ENCODE measurements at regions not wholly inside any gene's neighbourhood (a gene's known extent, or its start where the extent isn't known, plus 50 kb on each side); places are given as distances from the start of the nearest gene placed in this dataset.
"Not testable (repeated sequence)": the region's sequence is repeated elsewhere in the genome, so short reads cannot be mapped to it uniquely, and the experiment has no call there.

- no peak overlapping the region for H3K27ac Mint-ChIP-seq
- H3K4me3 Mint-ChIP-seq: no peak overlapping the region
- H3K4me1 Mint-ChIP-seq: no peaks in the 10 kb centered on the region
- no peaks in the 10 kb centered on the region for H3K36me3 Mint-ChIP-seq
- H3K9me3 Mint-ChIP-seq: peaks cover 0 to 4% (median 3%) of the 10 kb centered on the region in 3 donors
- no peaks in the 10 kb centered on the region for H3K27me3 Mint-ChIP-seq
Measured at GRCh38 chr4:64721106-64721505, 311.9 kb upstream of the TECRL start.

GRCh38 chr4:64718091-64718490 is 308.8 kb upstream of the TECRL start:
- peaks cover 0 to 4% (median 0%) of the 10 kb centered on the region in 3 donors for H3K9me3 Mint-ChIP-seq
- no peaks in the 10 kb centered on the region for H3K4me1 Mint-ChIP-seq
- no peak overlapping the region for H3K27ac Mint-ChIP-seq
- no peaks in the 10 kb centered on the region for H3K36me3 Mint-ChIP-seq
- no peak overlapping the region for H3K4me3 Mint-ChIP-seq
- no peaks in the 10 kb centered on the region for H3K27me3 Mint-ChIP-seq

- Mint-ChIP-seq H3K4me1 (no peaks in the 10 kb centered on the region), H3K36me3 (no peaks in the 10 kb centered on the region), H3K4me3 (no peak overlapping the region), H3K27ac (no peak overlapping the region), H3K27me3 (no peaks in the 10 kb centered on the region), H3K9me3 (no peaks in the 10 kb centered on the region)
Measured at GRCh38 chr4:64715741-64716140, 306.5 kb upstream of the TECRL start.

DNA sequence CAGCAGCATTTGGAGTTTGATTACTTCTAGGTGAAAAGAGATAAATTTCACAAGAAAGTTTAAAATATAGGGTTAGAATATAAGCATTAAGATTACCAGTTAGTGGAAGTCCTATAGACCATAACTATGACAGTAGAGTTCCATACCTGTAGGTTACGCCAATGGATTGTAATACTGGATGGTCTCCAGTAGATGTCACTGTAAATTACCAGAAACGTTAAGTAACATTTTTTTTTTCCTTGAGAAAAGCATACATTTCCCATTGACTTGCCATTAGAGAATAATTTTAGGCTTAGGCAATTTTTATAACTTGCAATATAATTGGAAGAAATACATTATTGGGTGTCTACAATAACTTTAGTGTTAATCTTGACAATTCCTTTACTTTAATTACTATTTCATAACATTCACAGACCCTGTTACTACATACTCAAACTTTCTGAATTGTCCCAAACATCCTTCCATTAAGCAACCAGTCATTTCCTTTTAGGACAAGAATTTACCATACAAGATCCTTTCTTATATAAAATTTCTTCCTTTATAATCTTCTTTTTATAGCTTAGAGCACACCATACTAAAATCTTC is 304.1 kb upstream of the TECRL start:
- H3K27me3 Mint-ChIP-seq: no peaks in the 10 kb centered on the region
- H3K9me3 Mint-ChIP-seq: no peaks in the 10 kb centered on the region
- H3K4me1 Mint-ChIP-seq: no peaks in the 10 kb centered on the region
- no peak overlapping the region for H3K27ac Mint-ChIP-seq
- no peaks in the 10 kb centered on the region for H3K36me3 Mint-ChIP-seq
- no peak overlapping the region for H3K4me3 Mint-ChIP-seq

- H3K36me3 Mint-ChIP-seq: no peaks in the 10 kb centered on the region
- H3K27ac Mint-ChIP-seq: no peak overlapping the region
- no peaks in the 10 kb centered on the region for H3K4me1 Mint-ChIP-seq
- H3K9me3 Mint-ChIP-seq: no peaks in the 10 kb centered on the region
- H3K27me3 Mint-ChIP-seq: no peaks in the 10 kb centered on the region
- no peak overlapping the region for H3K4me3 Mint-ChIP-seq
Measured at GRCh38 chr4:64712590-64712989, 303.3 kb upstream of the TECRL start.

DNA sequence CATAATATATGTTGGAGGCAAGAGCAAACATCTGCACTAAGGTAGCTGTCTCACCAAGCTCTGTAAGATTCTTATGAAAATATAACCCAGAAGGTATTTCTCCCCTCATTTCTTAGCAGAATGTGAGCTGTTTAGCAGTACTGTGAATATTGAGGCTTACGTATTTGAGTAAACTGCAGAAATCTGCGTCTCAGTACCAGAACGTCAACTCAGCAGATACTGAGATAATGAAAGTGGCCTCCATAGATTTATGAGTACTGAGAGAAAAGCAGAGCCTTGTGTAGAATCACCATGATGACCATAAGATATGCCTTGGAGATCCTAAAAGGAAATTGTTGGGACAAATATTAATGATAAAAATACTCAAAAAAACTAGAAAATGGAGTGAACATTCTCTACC is 296.7 kb upstream of the TECRL start:
- no peak overlapping the region for H3K4me3 Mint-ChIP-seq
- H3K4me1 Mint-ChIP-seq: no peaks in the 10 kb centered on the region
- H3K36me3 Mint-ChIP-seq: no peaks in the 10 kb centered on the region
- H3K27me3 Mint-ChIP-seq: no peaks in the 10 kb centered on the region
- no peak overlapping the region for H3K27ac Mint-ChIP-seq
- peaks cover 0 to 10% (median 3%) of the 10 kb centered on the region in 3 donors for H3K9me3 Mint-ChIP-seq

DNA sequence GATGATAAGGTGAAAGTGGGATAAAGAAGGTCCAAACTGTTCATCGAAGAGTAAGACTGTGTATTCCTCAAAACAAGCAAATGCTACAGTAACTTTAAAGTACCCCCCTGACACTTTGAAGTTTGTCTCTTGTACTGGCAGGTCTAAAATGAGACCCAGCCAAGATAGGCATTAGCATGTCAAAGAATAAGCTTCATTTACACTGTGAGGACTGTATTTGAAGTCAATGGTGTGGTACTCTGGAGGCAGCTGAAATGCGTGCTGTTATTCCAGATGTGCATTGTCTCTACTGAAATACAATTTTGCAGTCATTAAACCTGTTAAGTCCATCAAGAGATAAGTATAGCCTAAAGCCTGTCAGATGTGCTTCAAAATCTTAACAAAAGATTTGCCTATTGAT is 288.9 kb upstream of the TECRL start:
- Mint-ChIP-seq H3K9me3 (peaks cover 0 to 13% (median 4%) of the 10 kb centered on the region in 3 donors), H3K27me3 (no peaks in the 10 kb centered on the region), H3K4me1 (no peaks in the 10 kb centered on the region), H3K4me3 (no peak overlapping the region), H3K36me3 (no peaks in the 10 kb centered on the region), H3K27ac (no peak overlapping the region)

DNA sequence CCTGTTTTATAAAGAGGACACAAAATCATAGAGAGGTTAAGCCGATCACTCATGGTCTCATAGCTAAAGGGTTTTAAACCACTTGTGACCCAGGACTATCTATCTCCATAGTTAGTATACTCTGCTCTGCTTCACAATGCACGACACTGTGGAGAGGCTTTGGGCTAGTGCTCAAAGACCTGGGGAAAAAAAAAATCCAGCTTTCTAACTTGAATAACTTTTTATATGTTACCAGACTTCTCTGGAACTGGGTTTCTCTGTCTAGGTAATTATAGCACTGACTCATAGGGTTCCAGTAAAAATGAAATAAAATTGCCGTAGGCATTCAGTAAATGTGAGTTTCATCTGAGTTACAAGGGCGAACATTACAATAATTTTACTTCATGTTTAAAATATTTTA is 273.7 kb upstream of the TECRL start:
- H3K4me1 Mint-ChIP-seq: no peaks in the 10 kb centered on the region
- H3K9me3 Mint-ChIP-seq: peaks cover 0 to 5% (median 2%) of the 10 kb centered on the region in 3 donors
- no peaks in the 10 kb centered on the region for H3K36me3 Mint-ChIP-seq
- no peak overlapping the region for H3K27ac Mint-ChIP-seq
- H3K4me3 Mint-ChIP-seq: no peak overlapping the region
- H3K27me3 Mint-ChIP-seq: no peaks in the 10 kb centered on the region

- Mint-ChIP-seq H3K4me1 (no peaks in the 10 kb centered on the region), H3K9me3 (peaks cover 0 to 5% (median 2%) of the 10 kb centered on the region in 3 donors), H3K4me3 (no peak overlapping the region), H3K27ac (no peak overlapping the region), H3K36me3 (no peaks in the 10 kb centered on the region), H3K27me3 (no peaks in the 10 kb centered on the region)
Measured at GRCh38 chr4:64682481-64682880, 273.2 kb upstream of the TECRL start.

GRCh38 chr4:64673121-64673520 is 263.9 kb upstream of the TECRL start:
- not testable (repeated sequence) for H3K27me3 Mint-ChIP-seq

GRCh38 chr4:64670647-64671046 is 261.4 kb upstream of the TECRL start:
- Mint-ChIP-seq H3K9me3 (peaks cover 0 to 6% (median 3%) of the 10 kb centered on the region in 3 donors), H3K27me3 (no peaks in the 10 kb centered on the region), H3K27ac (no peak overlapping the region)

More at GRCh38 chr4:64673121-64673520, 263.9 kb upstream of the TECRL start:
- H3K27ac Mint-ChIP-seq, H3K4me3 Mint-ChIP-seq, H3K36me3 Mint-ChIP-seq, H3K4me1 Mint-ChIP-seq: not testable (repeated sequence)
- peaks cover 3 to 15% (median 6%) of the 10 kb centered on the region in 3 donors for H3K9me3 Mint-ChIP-seq

DNA sequence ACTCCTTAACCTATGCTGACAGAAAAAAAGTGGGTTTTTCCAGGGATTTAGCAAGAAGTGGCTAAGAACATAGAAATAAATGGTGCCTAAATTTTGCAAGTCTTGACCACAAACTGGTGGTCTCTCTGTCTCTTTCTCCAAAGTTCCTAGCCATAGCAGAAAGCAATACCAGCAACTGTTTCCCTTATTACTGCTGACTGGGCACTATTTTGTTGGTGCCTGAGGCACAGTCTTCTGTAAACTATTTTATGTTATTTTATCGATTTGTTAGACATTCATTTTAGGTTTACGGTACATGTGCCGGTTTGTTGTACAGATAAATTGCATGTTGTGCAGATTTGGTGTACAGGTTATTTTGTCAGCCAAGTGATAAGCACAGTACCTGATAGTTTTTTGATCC is 234.6 kb upstream of the TECRL start:
- Mint-ChIP-seq H3K27me3 (no peaks in the 10 kb centered on the region), H3K4me3 (no peak overlapping the region), H3K9me3 (peaks cover 0 to 9% (median 3%) of the 10 kb centered on the region in 3 donors), H3K36me3 (no peaks in the 10 kb centered on the region), H3K4me1 (no peaks in the 10 kb centered on the region), H3K27ac (no peak overlapping the region)

More at GRCh38 chr4:64670647-64671046, 261.4 kb upstream of the TECRL start:
- no peak overlapping the region for H3K4me3 Mint-ChIP-seq
- H3K4me1 Mint-ChIP-seq: no peaks in the 10 kb centered on the region
- H3K36me3 Mint-ChIP-seq: no peaks in the 10 kb centered on the region

DNA sequence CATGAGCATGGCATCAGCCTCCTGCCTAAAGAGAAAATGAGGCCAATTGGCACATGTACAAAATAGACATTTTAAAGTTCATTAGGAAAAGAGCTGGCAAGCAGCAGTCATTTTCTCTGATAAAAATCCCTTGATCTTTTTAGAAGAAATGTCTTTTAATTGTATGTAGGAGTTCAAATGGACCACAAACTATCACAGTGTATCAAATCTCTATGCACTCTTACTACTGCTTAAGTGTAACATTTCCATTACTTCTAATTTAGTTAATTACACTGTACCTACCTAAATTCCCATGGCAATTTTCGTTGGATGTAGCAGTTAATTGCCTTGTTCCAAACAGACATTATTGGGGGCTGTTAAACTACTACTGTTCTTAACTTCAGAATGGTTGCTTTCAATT is 233.7 kb upstream of the TECRL start:
- no peaks in the 10 kb centered on the region for H3K36me3 Mint-ChIP-seq
- H3K27ac Mint-ChIP-seq: no peak overlapping the region
- no peaks in the 10 kb centered on the region for H3K27me3 Mint-ChIP-seq
- no peak overlapping the region for H3K4me3 Mint-ChIP-seq
- peaks cover 0 to 9% (median 3%) of the 10 kb centered on the region in 3 donors for H3K9me3 Mint-ChIP-seq
- no peaks in the 10 kb centered on the region for H3K4me1 Mint-ChIP-seq

DNA sequence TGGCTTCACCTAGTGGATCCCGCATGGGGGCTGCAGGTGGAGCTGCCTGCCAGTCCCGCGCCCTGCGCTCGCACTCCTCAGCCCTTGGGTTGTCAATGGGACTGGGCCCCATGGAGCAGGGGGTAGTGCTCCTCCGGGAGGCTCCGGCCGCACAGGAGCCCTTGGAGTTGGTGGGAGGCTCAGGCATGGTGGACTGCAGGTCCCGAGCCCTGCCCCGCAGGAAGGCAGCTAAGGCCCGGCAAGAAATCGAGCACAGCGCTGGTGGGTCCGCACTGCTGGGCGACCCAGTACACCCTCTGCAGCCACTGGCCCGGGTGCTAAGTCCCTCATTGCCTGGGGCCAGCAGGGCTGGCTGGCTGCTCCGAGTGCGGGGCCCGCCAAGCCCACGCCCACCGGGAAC is 231.2 kb upstream of the TECRL start:
- not testable (repeated sequence) for H3K36me3 Mint-ChIP-seq, H3K27me3 Mint-ChIP-seq, H3K9me3 Mint-ChIP-seq, H3K4me1 Mint-ChIP-seq, H3K27ac Mint-ChIP-seq, H3K4me3 Mint-ChIP-seq

DNA sequence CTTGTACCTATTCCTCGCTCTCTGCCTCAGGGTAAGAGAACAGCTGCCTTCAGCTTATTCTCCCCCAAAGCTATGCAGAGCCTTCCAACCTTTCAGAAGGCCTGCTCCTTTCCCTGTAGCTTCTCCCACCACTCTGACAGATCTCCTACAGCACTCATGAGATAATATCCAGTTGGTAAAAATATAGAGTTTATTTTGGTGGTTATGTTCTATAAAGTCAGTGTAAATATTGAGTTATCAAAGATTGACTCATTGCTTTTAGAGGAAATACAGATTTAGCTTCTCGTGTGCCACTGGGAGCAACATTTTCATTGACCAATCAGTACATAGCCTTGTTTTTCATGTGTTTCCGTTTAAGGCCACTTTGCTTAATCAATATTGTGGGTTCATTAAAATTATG is 216.2 kb upstream of the TECRL start:
- no peaks in the 10 kb centered on the region for H3K36me3 Mint-ChIP-seq
- H3K4me1 Mint-ChIP-seq: no peaks in the 10 kb centered on the region
- no peak overlapping the region for H3K4me3 Mint-ChIP-seq
- H3K27me3 Mint-ChIP-seq: no peaks in the 10 kb centered on the region
- H3K9me3 Mint-ChIP-seq: peaks cover 0 to 2% (median 0%) of the 10 kb centered on the region in 3 donors
- H3K27ac Mint-ChIP-seq: no peak overlapping the region

DNA sequence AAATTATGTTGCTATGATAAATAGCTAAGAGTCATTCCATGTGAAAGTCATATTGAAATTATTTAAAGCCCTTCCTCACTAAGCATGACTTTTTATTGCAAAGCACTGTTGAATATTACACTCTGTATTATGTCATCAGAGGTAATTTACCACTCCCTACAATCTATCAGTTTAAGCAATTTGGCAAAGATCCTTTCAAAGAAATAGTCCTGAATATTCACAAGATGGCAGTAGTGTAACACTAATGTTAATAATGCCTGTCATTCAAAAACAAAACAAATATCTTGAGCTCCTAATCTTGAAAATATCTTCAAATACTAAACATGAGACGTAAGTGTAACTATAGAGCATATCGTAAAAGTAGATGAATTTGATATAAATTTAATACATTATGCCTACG is 208.6 kb upstream of the TECRL start:
- no peaks in the 10 kb centered on the region for H3K27me3 Mint-ChIP-seq
- no peak overlapping the region for H3K4me3 Mint-ChIP-seq
- no peaks in the 10 kb centered on the region for H3K9me3 Mint-ChIP-seq
- no peaks in the 10 kb centered on the region for H3K4me1 Mint-ChIP-seq
- no peaks in the 10 kb centered on the region for H3K36me3 Mint-ChIP-seq
- no peak overlapping the region for H3K27ac Mint-ChIP-seq

All from IgD-negative memory B cell (primary cell).